GM18508 (cell line): ENCODE measurements at regions not wholly inside any gene's neighbourhood (a gene's known extent, or its start where the extent isn't known, plus 50 kb on each side); places are given as distances from the start of the nearest gene placed in this dataset.

Source experiments
- ATAC-seq: cut with Tn5 transposase; IDR thresholded peaks from one replicate; pipeline ENCODE4 v1.9.1; 2021; ENCODE audit warnings: moderate number of reproducible peaks; ENCODE audit not compliant: insufficient read depth, unreplicated experiment

GRCh38 chr4:147303174-147303872, 177.6 kb upstream of the EDNRA start:
- no peak for ATAC-seq

DNA sequence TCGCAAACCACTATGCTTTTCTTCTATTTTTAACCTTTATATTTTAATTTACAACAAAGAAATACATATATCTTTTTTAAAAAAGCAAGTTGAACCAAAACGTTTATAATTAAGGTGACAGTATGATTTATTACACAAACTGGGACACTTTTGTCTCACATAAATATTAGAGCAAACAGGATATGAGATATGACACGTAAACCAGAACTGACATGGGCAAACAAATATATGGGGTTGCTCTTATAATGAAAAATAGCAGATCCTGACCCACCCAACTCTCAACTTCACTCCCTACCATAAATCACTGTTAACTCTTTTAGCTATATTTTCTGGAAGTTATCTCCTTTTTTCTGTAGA, 177.0 kb upstream of the EDNRA start:
- no peak for ATAC-seq

GRCh38 chr4:147307896-147308674, 172.8 kb upstream of the EDNRA start:
- no peak for ATAC-seq

GRCh38 chr4:147309434-147309833, 171.5 kb upstream of the EDNRA start:
- ATAC-seq: no peak

GRCh38 chr4:147310312-147310711, 170.6 kb upstream of the EDNRA start:
- no peak for ATAC-seq

DNA sequence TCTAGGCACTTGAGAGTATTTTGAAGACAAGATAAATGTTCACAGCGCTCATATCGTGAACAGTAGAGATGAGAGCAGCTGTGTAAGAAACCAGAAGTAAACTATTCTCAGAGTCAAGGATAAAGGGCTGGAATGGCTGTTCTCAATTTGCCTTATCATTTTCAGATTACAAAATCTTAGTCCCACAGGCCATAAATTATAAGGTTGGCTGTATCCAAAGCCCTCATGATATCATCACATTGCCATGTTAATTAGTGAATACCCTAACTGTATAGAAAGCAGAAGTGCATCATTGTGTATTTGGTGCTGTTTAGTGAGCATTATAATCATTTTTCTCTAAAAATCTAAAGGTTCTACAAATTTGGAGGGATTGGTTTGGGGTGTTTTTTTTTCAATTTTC, 168.9 kb upstream of the EDNRA start:
- ATAC-seq: no peak

GRCh38 chr4:147312376-147313046, 168.4 kb upstream of the EDNRA start:
- ATAC-seq: no peak

DNA sequence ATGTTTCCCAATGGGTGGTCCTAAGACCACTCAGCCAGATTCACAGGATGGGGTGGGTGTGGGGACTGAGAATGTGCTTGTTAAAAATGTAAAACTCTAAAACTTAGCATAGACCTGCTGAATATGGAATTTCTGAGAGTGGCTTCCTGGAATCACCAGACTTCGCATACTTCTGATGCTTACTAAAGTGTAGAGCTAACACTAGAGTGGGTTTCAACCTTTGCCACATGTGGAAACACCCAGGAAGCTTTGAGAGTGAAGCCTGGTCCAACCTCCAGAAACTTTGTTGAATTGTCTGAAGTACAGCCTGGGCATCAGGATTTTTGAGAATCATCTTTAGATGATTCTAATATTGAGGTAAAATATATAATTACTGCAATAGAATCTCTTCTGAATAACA, 167.8 kb upstream of the EDNRA start:
- no peak for ATAC-seq

GRCh38 chr4:147318586-147318985, 162.3 kb upstream of the EDNRA start:
- no peak for ATAC-seq

GRCh38 chr4:147325571-147325981, 155.3 kb upstream of the EDNRA start:
- no peak for ATAC-seq

GRCh38 chr4:147326591-147326990, 154.3 kb upstream of the EDNRA start:
- ATAC-seq: no peak

- no peak for ATAC-seq
Measured at GRCh38 chr4:147327322-147327721, 153.6 kb upstream of the EDNRA start.

- ATAC-seq: no peak
Measured at GRCh38 chr4:147328189-147328588, 152.7 kb upstream of the EDNRA start.

- ATAC-seq: no peak
Measured at GRCh38 chr4:147328756-147329446, 152.0 kb upstream of the EDNRA start.

DNA sequence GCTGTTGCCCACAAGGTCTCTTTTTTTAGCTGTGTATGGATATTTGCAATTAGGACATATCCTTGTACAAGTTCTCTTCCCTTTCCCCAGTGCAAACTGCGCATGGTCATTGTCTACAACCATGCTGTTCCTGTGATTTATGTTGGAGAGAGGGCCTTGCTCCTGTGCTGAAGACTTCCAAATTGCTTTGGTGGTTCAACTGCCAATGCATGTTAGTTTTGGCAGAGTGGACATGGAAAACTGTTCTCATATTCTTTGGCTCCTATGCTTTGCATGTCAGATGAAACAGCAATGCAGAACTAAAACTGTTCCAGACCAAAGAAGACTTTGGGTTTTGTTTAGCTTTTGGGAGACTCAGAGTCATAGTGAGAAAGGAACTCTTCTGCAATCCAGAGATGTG, 148.8 kb upstream of the EDNRA start:
- no peak for ATAC-seq

- no peak for ATAC-seq
Measured at GRCh38 chr4:147334478-147334877, 146.4 kb upstream of the EDNRA start.

- no peak for ATAC-seq
Measured at GRCh38 chr4:147335183-147335582, 145.7 kb upstream of the EDNRA start.

DNA sequence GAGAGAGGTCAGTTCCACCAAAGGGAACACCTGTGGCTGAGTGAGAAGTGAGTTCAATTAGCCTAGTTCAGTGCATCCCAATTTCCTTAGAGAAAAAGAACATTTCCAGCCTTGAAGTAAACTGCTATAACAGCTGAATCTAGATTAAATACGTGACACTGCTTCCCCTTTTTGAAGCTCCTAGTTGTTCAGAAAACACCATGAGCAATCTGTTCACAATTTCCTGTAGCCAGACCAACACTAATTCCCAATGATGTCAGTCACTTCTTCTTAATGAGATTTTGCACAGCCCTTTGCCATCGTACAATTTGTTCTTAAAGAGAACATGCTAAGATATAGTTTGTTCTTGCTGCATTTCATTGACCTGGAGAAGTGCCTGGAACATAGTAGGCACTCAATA, 144.6 kb upstream of the EDNRA start:
- no peak for ATAC-seq

DNA sequence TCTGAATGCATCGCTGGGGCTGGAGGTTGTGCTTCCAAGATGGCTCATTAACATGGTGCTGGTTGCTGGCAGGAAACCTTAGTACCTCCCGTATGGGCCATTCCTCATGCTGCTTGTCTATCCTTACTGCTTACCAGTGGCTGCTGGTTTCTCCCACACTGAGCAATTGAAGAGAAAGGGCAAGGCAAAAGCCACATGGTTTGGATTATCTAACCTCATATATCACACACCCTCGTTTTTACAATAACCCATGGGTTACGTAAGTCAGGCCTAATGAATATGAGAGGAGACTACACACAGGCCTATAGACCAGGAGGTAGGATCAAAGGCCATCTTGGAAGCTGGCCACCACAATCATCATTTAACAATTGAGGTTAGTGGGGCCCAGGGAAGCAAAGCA, 141.8 kb upstream of the EDNRA start:
- ATAC-seq: no peak

DNA sequence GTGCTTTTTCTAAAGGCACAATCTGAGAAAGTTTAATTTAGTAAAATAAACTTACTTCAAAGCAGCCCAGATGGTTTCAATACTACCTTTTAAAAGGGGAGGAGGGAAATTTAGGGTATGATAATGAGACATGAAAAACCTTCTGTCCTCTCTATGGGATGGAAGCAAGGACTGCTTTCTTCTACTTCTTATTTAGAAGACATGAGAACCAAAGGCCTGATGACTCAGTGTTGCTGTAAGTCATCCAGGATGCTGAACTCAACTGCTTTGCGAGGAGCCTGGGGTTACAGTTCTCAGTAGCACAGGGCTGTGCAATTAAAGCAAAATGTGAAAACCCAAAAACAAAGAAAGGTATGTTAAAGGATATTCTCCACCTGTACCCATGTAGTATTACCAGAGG, 140.8 kb upstream of the EDNRA start:
- no peak for ATAC-seq

- no peak for ATAC-seq
Measured at GRCh38 chr4:147340591-147341120, 140.2 kb upstream of the EDNRA start.
